ENCODE measurements at regions not wholly inside any gene's neighbourhood (a gene's known extent, or its start where the extent isn't known, plus 50 kb on each side); places are given as distances from the start of the nearest gene placed in this dataset.

GRCh38 chr20:54981175-54981574, 505.8 kb downstream of the DOK5 start:
- no peak for ATAC-seq
- no peak for TF ChIP-seq CREB5 (CRISPR knock-in tag; IDR thresholded peaks at IDR 0.05; ENCODE audit: low read depth)
- TF ChIP-seq ZNF70 (CRISPR knock-in tag; IDR thresholded peaks at IDR 0.05): no peak
- no peak for TF ChIP-seq GLIS3 (CRISPR knock-in tag; IDR thresholded peaks at IDR 0.05)
- no peak for TF ChIP-seq OSR1 (CRISPR knock-in tag; IDR thresholded peaks at IDR 0.05)
- TF ChIP-seq ZNF565 (CRISPR knock-in tag; conservative IDR thresholded peaks at IDR 0.05; ENCODE audit: low read depth): no peak
- no peak for TF ChIP-seq PPARA (CRISPR knock-in tag; IDR thresholded peaks at IDR 0.05; ENCODE audit: borderline replicate concordance)
- TF ChIP-seq RARB (CRISPR knock-in tag; IDR thresholded peaks at IDR 0.05): no peak
- TF ChIP-seq SNAI2 (CRISPR knock-in tag; IDR thresholded peaks at IDR 0.05): no peak
- TF ChIP-seq ZFP3 (CRISPR knock-in tag; IDR thresholded peaks at IDR 0.05): no peak
- no peak for TF ChIP-seq ESRRG (CRISPR knock-in tag; IDR thresholded peaks at IDR 0.05)
- no peak for TF ChIP-seq ISL1 (CRISPR knock-in tag; IDR thresholded peaks at IDR 0.05)
- TF ChIP-seq ZNF8 (CRISPR knock-in tag; IDR thresholded peaks at IDR 0.05): no peak
- no peak for TF ChIP-seq CSRNP3 (CRISPR knock-in tag; IDR thresholded peaks at IDR 0.05)
- TF ChIP-seq CSDC2 (CRISPR knock-in tag; IDR thresholded peaks at IDR 0.05): no peak
- no peak for TF ChIP-seq TOX (CRISPR knock-in tag; IDR thresholded peaks at IDR 0.05; ENCODE audit: borderline replicate concordance)

GRCh38 chr20:54980103-54980960, 504.9 kb downstream of the DOK5 start:
- TF ChIP-seq PATZ1 (CRISPR knock-in tag; IDR thresholded peaks at IDR 0.05; ENCODE audit: borderline replicate concordance): no peak
- no peak for TF ChIP-seq CREB5 (CRISPR knock-in tag; IDR thresholded peaks at IDR 0.05; ENCODE audit: low read depth)
- TF ChIP-seq CSRNP3 (CRISPR knock-in tag; IDR thresholded peaks at IDR 0.05): no peak
- TF ChIP-seq ISL1 (CRISPR knock-in tag; IDR thresholded peaks at IDR 0.05): no peak
- TF ChIP-seq SNAI2 (CRISPR knock-in tag; IDR thresholded peaks at IDR 0.05): no peak
- TF ChIP-seq TSHZ2 (CRISPR knock-in tag; IDR thresholded peaks at IDR 0.05): no peak
- TF ChIP-seq PPARA (CRISPR knock-in tag; IDR thresholded peaks at IDR 0.05; ENCODE audit: borderline replicate concordance): no peak
- no peak for TF ChIP-seq ESRRG (CRISPR knock-in tag; IDR thresholded peaks at IDR 0.05)
- TF ChIP-seq BACH2 (CRISPR knock-in tag; IDR thresholded peaks at IDR 0.05; ENCODE audit: borderline replicate concordance): no peak
- TF ChIP-seq ZFP30 (CRISPR knock-in tag; IDR thresholded peaks at IDR 0.05): no peak
- no peak for TF ChIP-seq POU6F1 (CRISPR knock-in tag; IDR thresholded peaks at IDR 0.05; ENCODE audit: borderline replicate concordance, low read depth)
- no peak for ATAC-seq

Measured in SK-N-SH treated with all-trans-retinoic acid at 6 μM for 48 hours (cell line).